Left lung (tissue), 4 donors: ENCODE measurements at regions not wholly inside any gene's neighbourhood (a gene's known extent, or its start where the extent isn't known, plus 50 kb on each side); places are given as distances from the start of the nearest gene placed in this dataset.

Experiments
- ATAC-seq: fragments of 200-7000 bp; cut with Tn5 transposase; one replicate; pipeline ENCODE4 v1.9.1; 2020; ENCODE audit warnings: moderate library complexity
- DNase-seq, 4 donors: peaks; one replicate each; pipeline ENCODE4 v3.0.0-alpha.2; 2013 to 2020
- H3K27ac ChIP-seq, 2 donors: fragments of 200-600 bp; sonication (generic) in 1 of 2; one replicate each; pipeline versions ENCODE4 v1.5.0 to v1.8.0; 2020 to 2021
- H3K27me3 ChIP-seq, 2 donors: fragments of 200-600 bp; sonication (generic) in 1 of 2; one replicate each; pipeline versions ENCODE4 v1.5.0 to v1.8.0; 2020 to 2021
- H3K36me3 ChIP-seq, 2 donors: fragments of 200-600 bp; sonication (generic) in 1 of 2; one replicate each; pipeline versions ENCODE4 v1.5.0 to v1.8.0; 2020 to 2021
- H3K4me1 ChIP-seq, 2 donors: fragments of 200-600 bp; one replicate each; pipeline ENCODE4 v1.8.0; 2021
- H3K4me3 ChIP-seq, 2 donors: fragments of 200-600 bp; sonication (generic) in 1 of 2; one replicate each; pipeline versions ENCODE4 v1.5.0 to v1.8.0; 2020 to 2021; ENCODE audit warnings: mild to moderate bottlenecking in 1 of 2
- H3K9me3 ChIP-seq, 2 donors: fragments of 200-600 bp; sonication (generic) in 1 of 2; one replicate each; pipeline versions ENCODE4 v1.5.0 to v1.8.0; 2020 to 2021
- CTCF ChIP-seq, 2 donors: fragments of 200-600 bp; sonication (generic) in 1 of 2; IDR thresholded peaks; one replicate each; pipeline versions ENCODE4 v1.5.0 to v1.8.0; 2021; ENCODE audit warnings: antibody characterized with exemption in 2 of 2
- intact Hi-C, 2 donors: fragments of 100-400 bp; cut with DNase I; formaldehyde crosslinking; loops; one replicate each; pipeline versions ENCODE4 v1.11.2 to v1.14.2; 2022
- donor health status: DM: no; HTN: yes; CAD: no.
- donor health status: DM: no; HTN: no; CAD: no.

GRCh38 chr1:5661196-5662085, 330.8 kb downstream of the NPHP4 start:
- no peaks in the 10 kb centered on the region for H3K9me3 ChIP-seq

GRCh38 chr1:5660141-5660935, 331.9 kb downstream of the NPHP4 start:
- no peaks in the 10 kb centered on the region for H3K9me3 ChIP-seq
- H3K36me3 ChIP-seq = no peaks in the 10 kb centered on the region
- no peak overlapping the region for H3K27ac ChIP-seq
- no peak for TF ChIP-seq CTCF (IDR thresholded peaks at IDR 0.05)
- DNase-seq (peak in 2 of 4 donors; percentile 6 to 37), ATAC-seq (peak; percentile 31)
- intact Hi-C loops = no loop called here
- peaks cover 0 to 44% of the 10 kb centered on the region in 2 donors for H3K27me3 ChIP-seq
- no peaks in the 10 kb centered on the region for H3K4me1 ChIP-seq
- H3K4me3 ChIP-seq = no peak overlapping the region

More at GRCh38 chr1:5661196-5662085, 330.8 kb downstream of the NPHP4 start:
- DNase-seq = no peak
- no peak overlapping the region for H3K4me3 ChIP-seq
- H3K27ac ChIP-seq = no peak overlapping the region
- H3K4me1 ChIP-seq = no peaks in the 10 kb centered on the region
- intact Hi-C loops = no loop called here
- H3K36me3 ChIP-seq = no peaks in the 10 kb centered on the region
- H3K27me3 ChIP-seq = peaks cover 0 to 50% of the 10 kb centered on the region in 2 donors
- no peak for TF ChIP-seq CTCF (IDR thresholded peaks at IDR 0.05)
- no peak for ATAC-seq

GRCh38 chr1:5659606-5660005, 332.6 kb downstream of the NPHP4 start:
- Histone ChIP-seq H3K27ac (no peak overlapping the region), H3K9me3 (no peaks in the 10 kb centered on the region), H3K4me1 (no peaks in the 10 kb centered on the region), H3K36me3 (no peaks in the 10 kb centered on the region), H3K4me3 (no peak overlapping the region), H3K27me3 (peaks cover 0 to 37% of the 10 kb centered on the region in 2 donors)
- ATAC-seq = no peak
- no peak for DNase-seq
- no peak for TF ChIP-seq CTCF (IDR thresholded peaks at IDR 0.05)
- intact Hi-C loops = no loop called here

DNA sequence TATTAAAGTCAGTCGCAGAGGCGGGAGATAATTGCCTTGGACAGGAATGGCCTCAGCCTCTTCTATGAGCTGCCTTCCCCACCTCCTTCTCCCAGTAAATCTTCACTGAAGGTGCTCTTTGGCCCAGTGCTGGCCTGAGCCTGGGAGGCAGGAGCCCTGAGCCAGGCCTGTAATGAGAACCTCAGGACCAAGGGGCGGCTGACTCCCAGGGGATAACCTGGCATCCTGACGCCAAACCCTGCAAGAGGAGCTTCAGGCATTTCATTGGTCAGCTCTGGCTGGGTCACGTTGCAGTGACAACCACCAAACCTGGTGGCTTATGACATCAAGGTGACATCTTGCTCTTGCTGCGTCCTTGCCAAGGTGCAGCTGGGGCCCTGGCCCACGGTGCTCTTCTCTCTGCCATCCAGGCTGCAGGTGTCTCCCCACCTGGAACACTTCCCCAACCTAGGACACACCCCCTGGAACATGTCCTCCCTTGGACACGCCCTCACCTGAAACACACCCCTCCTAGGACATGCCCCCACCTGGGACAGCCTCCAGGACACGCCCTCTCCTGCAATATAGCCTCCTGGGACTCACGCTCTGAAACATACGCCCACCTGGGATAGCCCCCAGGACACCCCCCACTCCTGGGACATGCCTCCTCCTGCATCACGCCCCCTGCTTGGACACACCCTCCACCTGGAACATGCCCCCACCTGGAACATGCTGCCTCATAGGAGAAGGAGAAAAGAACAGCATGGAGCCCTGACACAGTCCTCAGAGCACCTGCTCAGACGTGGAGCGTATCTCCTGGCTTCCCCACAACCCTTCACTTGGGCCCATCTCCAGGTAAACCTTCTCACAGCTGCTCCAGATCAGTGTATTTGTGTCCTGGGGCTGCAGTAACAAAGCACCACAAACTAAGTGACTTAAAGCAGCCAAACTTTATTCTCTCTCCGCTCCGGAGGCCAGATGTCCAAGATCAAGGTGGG, 333.6 kb downstream of the NPHP4 start:
- Histone ChIP-seq H3K36me3 (no peaks in the 10 kb centered on the region), H3K9me3 (no peaks in the 10 kb centered on the region), H3K4me1 (no peaks in the 10 kb centered on the region), H3K4me3 (no peak overlapping the region), H3K27ac (no peak overlapping the region), H3K27me3 (peaks cover 0 to 27% of the 10 kb centered on the region in 2 donors)
- DNase-seq (no peak), ATAC-seq (no peak)
- TF ChIP-seq CTCF (IDR thresholded peaks at IDR 0.05) = no peak
- intact Hi-C loops = no loop called here
